Urinary bladder (tissue), 3 donors: ENCODE measurements at regions not wholly inside any gene's neighbourhood (a gene's known extent, or its start where the extent isn't known, plus 50 kb on each side); places are given as distances from the start of the nearest gene placed in this dataset.

Source experiments
- DNase-seq: peaks from one replicate; pipeline ENCODE4 v3.0.0-alpha.2; 2015; ENCODE audit errors: extremely low spot score
- H3K27ac ChIP-seq: one replicate; pipeline ENCODE4 v1.5.1; 2013; ENCODE audit warnings: low read depth, mild to moderate bottlenecking, moderate library complexity
- H3K36me3 ChIP-seq: one replicate; pipeline ENCODE4 v1.6.1; 2013; ENCODE audit warnings: mild to moderate bottlenecking, moderate library complexity; ENCODE audit not compliant: insufficient read depth
- H3K4me1 ChIP-seq: one replicate; pipeline ENCODE4 v1.6.1; 2013; ENCODE audit warnings: mild to moderate bottlenecking, moderate library complexity; ENCODE audit not compliant: insufficient read depth
- H3K4me3 ChIP-seq: one replicate; pipeline ENCODE4 v1.5.1; 2013; ENCODE audit warnings: low read depth, low read length
- WGBS: extraction: QIAGEN DNeasy Blood & Tissue Kit; methylation state at CpG from one replicate; pipeline ENCODE4 v1.1.7; 2013; 5-methylcytosine and 5-hydroxymethylcytosine counted together
- donor health status: healthy with polysubstance abuse.
- donor health status: healthy.

DNA sequence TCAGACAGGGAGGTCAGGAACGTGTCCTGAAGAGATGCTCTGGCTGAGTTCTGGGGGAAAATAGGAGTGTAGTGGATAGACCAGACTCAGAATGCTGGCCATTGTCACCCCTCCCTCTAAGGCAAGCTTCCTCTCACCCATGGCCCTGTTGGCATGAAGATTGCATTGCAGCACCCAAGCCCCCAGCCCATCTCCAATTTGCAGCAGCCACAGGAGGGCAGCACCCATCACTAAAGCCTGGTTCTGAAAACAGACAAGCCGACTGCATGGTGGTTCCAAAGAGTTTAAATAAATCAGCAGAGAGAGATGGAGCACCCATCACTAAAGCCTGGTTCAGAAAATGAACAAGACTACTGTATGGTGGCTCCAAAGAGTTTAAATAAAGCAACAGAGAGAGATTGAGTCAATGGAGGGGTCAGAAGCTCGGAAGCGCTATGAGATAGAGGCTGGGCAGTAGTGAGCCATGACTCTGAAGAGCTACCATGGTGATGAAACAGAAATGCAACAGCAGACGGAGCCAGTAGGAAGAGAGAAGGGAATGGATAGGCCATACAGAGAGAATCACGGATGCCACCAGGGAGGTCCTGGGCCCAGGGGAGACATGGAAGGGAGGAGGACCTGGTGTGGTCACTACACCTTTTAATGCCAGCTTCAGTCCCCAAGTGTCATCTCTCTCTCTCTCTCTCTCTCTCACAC lies 237.9 kb upstream of the MYO3A start:
- no peaks in the 10 kb centered on the region for H3K4me1 ChIP-seq
- no peaks in the 10 kb centered on the region for H3K36me3 ChIP-seq
- DNase-seq = no peak
- WGBS = 95% methylated on average over 6 of the region's 6 CpGs
- H3K27ac ChIP-seq = no peak overlapping the region
- H3K4me3 ChIP-seq = no peak overlapping the region

GRCh38 chr10:25697412-25697811 lies 236.6 kb upstream of the MYO3A start:
- H3K4me3 ChIP-seq = no peak overlapping the region
- 86% methylated on average over 5 of the region's 5 CpGs for WGBS
- no peak overlapping the region for H3K27ac ChIP-seq
- H3K4me1 ChIP-seq = no peaks in the 10 kb centered on the region
- no peak for DNase-seq
- H3K36me3 ChIP-seq = no peaks in the 10 kb centered on the region

- H3K4me3 ChIP-seq = no peak overlapping the region
- DNase-seq = no peak
- H3K36me3 ChIP-seq = no peaks in the 10 kb centered on the region
- no peaks in the 10 kb centered on the region for H3K4me1 ChIP-seq
- no peak overlapping the region for H3K27ac ChIP-seq
- WGBS = 40% methylated on average over 3 of the region's 3 CpGs
Measured at GRCh38 chr10:25698638-25699037, 235.4 kb upstream of the MYO3A start.

DNA sequence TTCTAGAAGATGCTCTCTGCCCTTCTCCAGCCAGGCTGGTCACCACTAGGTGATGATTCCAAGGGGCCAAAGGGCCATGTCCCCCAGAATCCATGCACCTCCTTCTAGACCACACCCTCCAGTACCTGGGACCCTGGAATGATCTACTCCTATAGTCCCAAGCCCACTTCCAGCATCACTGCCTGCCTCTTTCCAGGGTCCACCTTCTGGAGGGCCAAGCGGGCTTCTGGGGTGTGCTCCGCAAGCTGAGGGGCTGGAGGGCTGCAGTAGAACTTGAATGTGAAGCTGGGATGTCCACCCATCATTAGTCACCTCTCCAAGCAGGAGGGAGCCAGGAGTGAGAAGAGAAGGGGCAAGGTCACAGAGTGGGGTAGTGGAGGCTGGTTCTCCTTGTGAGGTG lies 234.4 kb upstream of the MYO3A start:
- no peak for DNase-seq
- H3K4me3 ChIP-seq = no peak overlapping the region
- H3K27ac ChIP-seq = no peak overlapping the region
- no peaks in the 10 kb centered on the region for H3K36me3 ChIP-seq
- 98% methylated on average over 2 of the region's 2 CpGs for WGBS
- H3K4me1 ChIP-seq = no peaks in the 10 kb centered on the region

DNA sequence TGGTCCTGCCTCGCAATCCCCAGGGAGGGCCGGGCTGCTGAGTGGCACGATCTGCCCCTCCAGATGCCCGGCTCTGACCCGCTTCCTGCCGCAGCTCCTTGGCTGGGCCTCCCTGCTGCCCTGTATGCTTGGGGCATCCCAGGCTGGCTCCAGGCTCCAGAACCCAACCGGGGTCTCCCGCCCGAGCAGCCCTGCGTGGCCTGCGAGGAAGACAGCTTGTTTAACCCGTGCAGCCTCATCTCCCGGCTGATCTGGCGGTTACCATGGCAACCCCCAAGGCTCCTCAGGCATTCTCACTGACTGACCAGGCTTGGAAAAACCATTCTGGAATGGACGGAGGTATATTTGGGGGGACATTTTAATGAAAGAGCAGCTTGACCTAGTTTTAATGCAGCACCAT lies 232.4 kb upstream of the MYO3A start:
- Histone ChIP-seq H3K4me1 (no peaks in the 10 kb centered on the region), H3K36me3 (no peaks in the 10 kb centered on the region), H3K4me3 (no peak overlapping the region), H3K27ac (no peak overlapping the region)
- WGBS = 63% methylated on average over 15 of the region's 15 CpGs
- DNase-seq = no peak

DNA sequence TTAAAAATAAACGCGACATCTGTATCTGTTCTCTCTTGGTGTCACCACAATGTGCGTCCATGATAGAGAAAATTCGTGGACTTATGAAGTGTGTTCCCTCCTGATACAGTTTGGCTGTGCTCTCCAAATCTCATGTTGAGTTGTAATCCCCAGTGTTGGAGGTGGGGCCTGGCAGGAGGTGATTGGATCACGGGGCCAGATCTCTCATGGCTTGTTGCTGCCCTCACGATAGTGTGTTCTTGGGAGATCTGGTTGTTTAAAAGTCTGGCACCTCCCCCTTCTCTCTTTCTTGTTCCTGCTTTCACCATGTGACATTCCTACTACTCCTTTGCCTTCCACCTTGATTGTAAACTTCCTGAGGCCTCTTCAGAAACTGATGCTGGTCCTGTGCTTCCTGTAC lies 229.4 kb upstream of the MYO3A start:
- Histone ChIP-seq H3K36me3 (no peaks in the 10 kb centered on the region), H3K4me1 (no peaks in the 10 kb centered on the region), H3K27ac (no peak overlapping the region), H3K4me3 (no peak overlapping the region)
- 62% methylated on average over 6 of the region's 6 CpGs for WGBS
- no peak for DNase-seq

- H3K36me3 ChIP-seq = no peaks in the 10 kb centered on the region
- H3K4me1 ChIP-seq = no peaks in the 10 kb centered on the region
- DNase-seq = no peak
- H3K27ac ChIP-seq = no peak overlapping the region
- no peak overlapping the region for H3K4me3 ChIP-seq
- 58% methylated on average over 4 of the region's 4 CpGs for WGBS
Measured at GRCh38 chr10:25707572-25707971, 226.5 kb upstream of the MYO3A start.

DNA sequence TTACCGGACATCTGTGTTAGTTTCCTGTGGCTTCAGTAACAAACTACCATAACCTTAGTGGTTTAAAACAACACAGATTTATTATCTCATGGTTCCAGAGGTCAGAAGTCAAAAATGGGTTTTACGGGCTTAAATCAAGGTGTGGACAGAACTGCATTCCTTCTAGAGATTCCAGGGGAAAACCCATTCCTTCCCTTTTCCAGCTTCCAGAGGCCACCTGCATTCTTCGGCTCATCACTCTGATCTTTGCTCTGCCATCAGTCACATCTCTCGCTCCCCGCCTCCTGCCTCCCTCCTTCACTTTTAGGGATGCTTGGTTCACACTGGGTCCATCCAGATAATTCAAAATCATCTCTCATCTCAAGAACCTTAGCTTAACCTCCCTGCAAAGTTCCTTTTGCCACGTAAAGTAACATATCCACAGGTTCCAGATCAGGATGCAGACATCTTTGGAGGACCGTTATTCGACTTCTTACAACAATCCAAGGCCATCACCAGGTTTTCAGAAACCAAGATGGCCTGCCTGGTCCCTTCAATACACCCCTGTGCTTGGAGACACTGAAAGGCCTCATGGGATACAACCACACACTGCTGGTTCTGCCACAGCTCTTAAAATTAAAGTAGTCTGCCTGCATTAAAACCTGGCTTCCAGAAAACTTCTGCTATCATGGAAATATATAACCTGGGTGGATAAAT lies 225.9 kb upstream of the MYO3A start:
- 83% methylated on average over 8 of the region's 8 CpGs for WGBS

GRCh38 chr10:25713894-25714240 lies 220.2 kb upstream of the MYO3A start:
- WGBS = 75% methylated on average over 3 of the region's 3 CpGs
- Histone ChIP-seq H3K36me3 (no peaks in the 10 kb centered on the region), H3K4me1 (no peaks in the 10 kb centered on the region), H3K27ac (no peak overlapping the region), H3K4me3 (no peak overlapping the region)
- no peak for DNase-seq

More for the DNA sequence above, 225.9 kb upstream of the MYO3A start:
- Histone ChIP-seq H3K36me3 (no peaks in the 10 kb centered on the region), H3K4me1 (no peaks in the 10 kb centered on the region), H3K27ac (no peak overlapping the region), H3K4me3 (no peak overlapping the region)
- no peak for DNase-seq

DNA sequence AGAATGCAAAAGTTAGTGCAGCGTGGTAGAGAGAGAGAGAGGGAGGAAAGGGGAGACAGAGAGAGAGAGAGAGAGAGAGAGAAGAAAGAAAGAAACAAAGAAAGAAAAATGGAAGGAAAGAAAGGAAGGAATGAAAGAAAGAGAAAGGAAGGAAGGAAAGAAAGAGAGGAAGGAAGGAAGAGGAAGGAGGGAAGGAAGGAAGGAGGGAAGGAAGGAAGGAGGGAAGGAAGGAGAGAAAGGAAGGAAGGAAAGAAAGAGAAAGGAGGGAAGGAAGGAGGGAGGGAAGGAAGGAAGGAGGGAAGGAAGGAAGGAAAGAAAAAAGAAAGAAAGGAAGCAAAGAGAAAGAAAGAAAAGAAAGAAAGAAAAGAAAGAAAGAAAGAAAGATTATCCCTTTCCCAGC lies 209.8 kb upstream of the MYO3A start:
- DNase-seq = no peak
- no peak overlapping the region for H3K27ac ChIP-seq
- 94% methylated on average over 1 of the region's 1 CpG for WGBS
- no peak overlapping the region for H3K4me3 ChIP-seq
- no peaks in the 10 kb centered on the region for H3K4me1 ChIP-seq
- H3K36me3 ChIP-seq = no peaks in the 10 kb centered on the region

DNA sequence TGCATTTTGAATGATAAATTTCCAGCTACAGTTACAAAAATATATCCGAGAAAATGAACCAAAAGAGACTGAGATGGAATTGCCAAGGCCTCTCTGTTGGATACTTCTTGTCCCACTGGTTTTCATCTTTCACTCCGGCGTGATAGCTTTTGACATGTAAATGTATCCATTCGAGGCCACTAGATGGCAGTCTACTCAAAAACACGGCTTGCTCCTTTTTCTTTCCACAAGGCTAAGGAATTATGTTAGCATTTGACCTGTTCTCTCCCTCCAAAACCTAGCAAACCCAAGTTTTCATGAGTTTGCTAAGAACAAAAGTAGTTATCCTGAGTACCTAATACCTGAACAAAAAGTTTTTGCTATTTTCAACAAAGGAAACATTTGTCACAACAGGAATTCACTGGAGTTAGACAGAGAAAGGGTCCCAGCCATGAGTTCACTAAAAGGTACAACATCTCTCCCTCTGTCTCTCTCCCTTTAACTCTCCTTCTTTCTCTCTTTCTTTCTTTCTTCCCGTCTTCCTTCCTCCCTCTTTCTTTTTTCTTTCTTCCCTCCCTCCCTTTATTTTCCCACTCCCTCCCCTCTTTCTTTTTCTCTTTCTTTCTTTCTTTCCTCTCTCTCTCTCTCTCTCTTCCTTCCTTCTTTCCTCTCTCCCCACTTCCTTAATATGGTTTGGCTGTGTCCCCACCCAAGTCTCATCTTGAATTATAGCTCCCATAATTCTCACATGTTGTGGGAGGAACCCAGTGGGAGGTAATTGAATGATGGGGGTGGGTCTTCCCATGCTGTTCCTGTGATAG lies 207.9 kb upstream of the MYO3A start:
- Histone ChIP-seq H3K27ac (no peak overlapping the region), H3K4me1 (no peaks in the 10 kb centered on the region), H3K36me3 (no peaks in the 10 kb centered on the region), H3K4me3 (no peak overlapping the region)
- no peak for DNase-seq
- WGBS = 7% methylated on average over 6 of the region's 6 CpGs

DNA sequence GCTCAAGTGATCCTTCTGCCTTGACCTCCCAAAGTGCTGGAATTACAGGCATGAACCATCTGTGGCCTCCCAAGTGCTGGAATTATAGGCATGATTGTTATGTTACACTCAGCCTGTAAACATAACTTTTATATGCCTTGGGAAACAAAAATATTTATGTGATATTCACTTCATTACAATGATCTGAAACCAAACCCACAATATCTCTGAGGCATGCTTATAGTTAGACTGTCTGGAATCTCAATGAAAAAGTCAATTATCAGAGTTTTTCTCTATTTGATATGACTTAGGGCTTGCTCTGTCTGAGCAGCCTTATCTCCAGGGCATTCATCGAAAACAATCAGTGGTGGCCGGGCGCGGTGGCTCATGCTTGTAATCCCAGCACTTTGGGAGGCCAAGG lies 195.3 kb upstream of the MYO3A start:
- H3K36me3 ChIP-seq = no peaks in the 10 kb centered on the region
- H3K27ac ChIP-seq = no peak overlapping the region
- WGBS = 81% methylated on average over 4 of the region's 4 CpGs
- no peak for DNase-seq
- H3K4me3 ChIP-seq = no peak overlapping the region
- H3K4me1 ChIP-seq = no peaks in the 10 kb centered on the region

DNA sequence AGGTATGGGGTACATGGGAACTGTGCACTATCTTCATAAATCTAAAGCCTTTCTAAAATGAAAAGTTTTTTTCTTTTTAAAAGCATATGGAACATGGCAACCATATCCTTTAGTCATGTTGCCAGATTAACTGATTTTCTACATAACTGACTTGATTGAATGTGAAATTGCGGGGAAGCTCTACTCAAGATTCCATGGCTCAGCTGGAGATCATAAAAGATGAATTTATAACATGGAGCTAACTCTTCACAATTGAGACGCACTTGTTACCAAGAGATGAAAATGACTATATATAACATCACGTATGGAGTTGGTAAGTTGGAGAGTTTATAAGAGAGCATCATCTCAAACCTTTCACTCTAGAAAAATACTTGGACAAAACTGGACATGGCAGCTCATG lies 190.2 kb upstream of the MYO3A start:
- DNase-seq = no peak

GRCh38 chr10:25744574-25744973 lies 189.5 kb upstream of the MYO3A start:
- Histone ChIP-seq H3K4me3 (no peak overlapping the region), H3K4me1 (no peaks in the 10 kb centered on the region), H3K36me3 (no peaks in the 10 kb centered on the region), H3K27ac (no peak overlapping the region)
- no peak for DNase-seq

More for the DNA sequence above, 190.2 kb upstream of the MYO3A start:
- Histone ChIP-seq H3K36me3 (no peaks in the 10 kb centered on the region), H3K4me3 (no peak overlapping the region), H3K4me1 (no peaks in the 10 kb centered on the region), H3K27ac (no peak overlapping the region)
- 93% methylated on average over 3 of the region's 3 CpGs for WGBS
